DLD1 (cell line): ENCODE measurements at regions not wholly inside any gene's neighbourhood (a gene's known extent, or its start where the extent isn't known, plus 50 kb on each side); places are given as distances from the start of the nearest gene placed in this dataset.

ENCODE experiments used
- in situ Hi-C: cut with HindIII; loops from 2 replicates; pipeline ENCODE4 v1.10.0; 2017; ENCODE audit warnings: low sequenced_read_pairs

DNA sequence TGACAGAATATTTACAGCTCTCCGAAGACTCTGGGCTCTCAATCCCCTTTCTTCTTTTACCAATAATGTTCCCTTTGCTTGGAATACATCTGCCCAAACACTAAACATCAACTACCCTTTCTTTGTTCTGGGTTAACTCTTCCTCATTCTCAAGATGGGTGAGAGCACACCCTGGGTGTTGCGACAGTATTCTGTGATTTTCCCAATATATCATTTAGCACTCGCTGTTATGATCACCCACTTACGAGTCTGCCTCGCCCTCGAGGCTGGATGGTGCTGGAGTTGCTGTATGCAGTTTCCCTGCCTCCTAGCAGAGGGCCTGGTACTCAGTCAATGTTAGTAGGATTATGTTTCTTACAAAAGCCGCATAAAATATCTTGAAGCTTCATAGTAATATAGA is 93.2 kb downstream of the SOCS6 start:
- in situ Hi-C loops: no loop called here

GRCh38 chr18:70380915-70381896 is 92.4 kb downstream of the SOCS6 start:
- in situ Hi-C loops: no loop called here
